Ishikawa (cell line): ENCODE measurements at regions not wholly inside any gene's neighbourhood (a gene's known extent, or its start where the extent isn't known, plus 50 kb on each side); places are given as distances from the start of the nearest gene placed in this dataset.

Source experiments
- CEBPB ChIP-seq: IDR thresholded peaks from 2 replicates; pipeline ENCODE4 v1.6.1; 2012
- CREB1 ChIP-seq: IDR thresholded peaks from 2 replicates; pipeline ENCODE4 v1.6.1; 2012; ENCODE audit warnings: low read depth
- EP300 ChIP-seq: IDR thresholded peaks from 2 replicates; pipeline ENCODE4 v1.6.1; 2012; ENCODE audit warnings: borderline replicate concordance
- FOXM1 ChIP-seq: IDR thresholded peaks from 2 replicates; pipeline ENCODE4 v1.6.1; 2012; ENCODE audit warnings: low read depth, borderline replicate concordance
- REST ChIP-seq: IDR thresholded peaks from 2 replicates; pipeline ENCODE4 v1.6.1; 2012; ENCODE audit warnings: low read depth, mild to moderate bottlenecking
- TEAD4 ChIP-seq: IDR thresholded peaks from 2 replicates; pipeline ENCODE4 v1.6.1; 2012

GRCh38 chr18:22550861-22551260, 133.1 kb upstream of the CTAGE1 start:
- no peak for TF ChIP-seq CEBPB
- no peak for TF ChIP-seq CREB1
- no peak for TF ChIP-seq TEAD4
- no peak for TF ChIP-seq EP300
- TF ChIP-seq REST: no peak
- TF ChIP-seq FOXM1: no peak
